ENCODE measurements at regions not wholly inside any gene's neighbourhood (a gene's known extent, or its start where the extent isn't known, plus 50 kb on each side); places are given as distances from the start of the nearest gene placed in this dataset.

- H3K4me3 Mint-ChIP-seq = no peak overlapping the region
- H3K9me3 Mint-ChIP-seq = peaks cover 7% of the 10 kb centered on the region
- no peaks in the 10 kb centered on the region for H3K36me3 Mint-ChIP-seq (ENCODE audit: insufficient read depth)
- no peaks in the 10 kb centered on the region for H3K4me1 Mint-ChIP-seq
- peaks cover 44% of the 10 kb centered on the region for H3K27me3 Mint-ChIP-seq
- ATAC-seq (replicated peaks; ENCODE audit: extremely low read depth, poor library complexity, severe bottlenecking) (no peak), DNase-seq (ENCODE audit: low spot score in 2 of 2) (no peak)
- no peak overlapping the region for H3K27ac Mint-ChIP-seq (ENCODE audit: low read depth)
These were observed 98.5 kb downstream of the SOX9 start for GRCh38 chr17:72219137-72219823.

GRCh38 chr17:72219824-72220493 lies 99.1 kb downstream of the SOX9 start:
- H3K9me3 Mint-ChIP-seq = peaks cover 7% of the 10 kb centered on the region
- peaks cover 44% of the 10 kb centered on the region for H3K27me3 Mint-ChIP-seq
- DNase-seq (ENCODE audit: low spot score in 2 of 2) = no peak
- H3K4me1 Mint-ChIP-seq = no peaks in the 10 kb centered on the region
- no peaks in the 10 kb centered on the region for H3K36me3 Mint-ChIP-seq (ENCODE audit: insufficient read depth)
- H3K4me3 Mint-ChIP-seq = no peak overlapping the region
- no peak overlapping the region for H3K27ac Mint-ChIP-seq (ENCODE audit: low read depth)
- no peak for ATAC-seq (replicated peaks; ENCODE audit: extremely low read depth, poor library complexity, severe bottlenecking)

GRCh38 chr17:72222661-72223380 lies 102.0 kb downstream of the SOX9 start:
- Mint-ChIP-seq H3K27ac (ENCODE audit: low read depth) (no peak overlapping the region), H3K4me1 (no peaks in the 10 kb centered on the region), H3K9me3 (peaks cover 7% of the 10 kb centered on the region), H3K36me3 (ENCODE audit: insufficient read depth) (no peaks in the 10 kb centered on the region), H3K27me3 (peaks cover 34% of the 10 kb centered on the region), H3K4me3 (no peak overlapping the region)
- no peak for DNase-seq (ENCODE audit: low spot score in 2 of 2)
- no peak for ATAC-seq (replicated peaks; ENCODE audit: extremely low read depth, poor library complexity, severe bottlenecking)

GRCh38 chr17:72223866-72224291 lies 103.1 kb downstream of the SOX9 start:
- peaks cover 6% of the 10 kb centered on the region for H3K9me3 Mint-ChIP-seq
- H3K4me3 Mint-ChIP-seq = no peak overlapping the region
- H3K27me3 Mint-ChIP-seq = peaks cover 23% of the 10 kb centered on the region
- ATAC-seq (replicated peaks; ENCODE audit: extremely low read depth, poor library complexity, severe bottlenecking) (no peak), DNase-seq (ENCODE audit: low spot score in 2 of 2) (no peak)
- no peaks in the 10 kb centered on the region for H3K36me3 Mint-ChIP-seq (ENCODE audit: insufficient read depth)
- no peaks in the 10 kb centered on the region for H3K4me1 Mint-ChIP-seq
- no peak overlapping the region for H3K27ac Mint-ChIP-seq (ENCODE audit: low read depth)

- Mint-ChIP-seq H3K9me3 (peaks cover 5% of the 10 kb centered on the region), H3K4me3 (no peak overlapping the region)
- ATAC-seq (replicated peaks; ENCODE audit: extremely low read depth, poor library complexity, severe bottlenecking) = no peak
These were observed 105.5 kb downstream of the SOX9 start for GRCh38 chr17:72226322-72226721.

GRCh38 chr17:72233986-72234385 lies 113.2 kb downstream of the SOX9 start:
- DNase-seq (ENCODE audit: low spot score in 2 of 2) (no peak), ATAC-seq (replicated peaks; ENCODE audit: extremely low read depth, poor library complexity, severe bottlenecking) (no peak)
- Mint-ChIP-seq H3K27me3 (no peaks in the 10 kb centered on the region), H3K27ac (ENCODE audit: low read depth) (no peak overlapping the region), H3K4me3 (no peak overlapping the region), H3K36me3 (ENCODE audit: insufficient read depth) (no peaks in the 10 kb centered on the region), H3K4me1 (no peaks in the 10 kb centered on the region), H3K9me3 (peaks cover under 1% of the 10 kb centered on the region)

More at GRCh38 chr17:72226322-72226721, 105.5 kb downstream of the SOX9 start:
- no peaks in the 10 kb centered on the region for H3K36me3 Mint-ChIP-seq (ENCODE audit: insufficient read depth)
- DNase-seq (ENCODE audit: low spot score in 2 of 2) = no peak
- no peaks in the 10 kb centered on the region for H3K27me3 Mint-ChIP-seq
- H3K4me1 Mint-ChIP-seq = no peaks in the 10 kb centered on the region
- H3K27ac Mint-ChIP-seq (ENCODE audit: low read depth) = no peak overlapping the region

- no peak overlapping the region for H3K27ac Mint-ChIP-seq (ENCODE audit: low read depth)
- peaks cover 4% of the 10 kb centered on the region for H3K9me3 Mint-ChIP-seq
- DNase-seq (ENCODE audit: low spot score in 2 of 2) = no peak
- H3K4me1 Mint-ChIP-seq = no peaks in the 10 kb centered on the region
- no peaks in the 10 kb centered on the region for H3K36me3 Mint-ChIP-seq (ENCODE audit: insufficient read depth)
- ATAC-seq (replicated peaks; ENCODE audit: extremely low read depth, poor library complexity, severe bottlenecking) = no peak
- no peaks in the 10 kb centered on the region for H3K27me3 Mint-ChIP-seq
- H3K4me3 Mint-ChIP-seq = no peak overlapping the region
These were observed 114.2 kb downstream of the SOX9 start for GRCh38 chr17:72234985-72235384.

GRCh38 chr17:72236980-72237633 lies 116.3 kb downstream of the SOX9 start:
- Mint-ChIP-seq H3K36me3 (ENCODE audit: insufficient read depth) (no peaks in the 10 kb centered on the region), H3K9me3 (peaks cover 8% of the 10 kb centered on the region), H3K27me3 (no peaks in the 10 kb centered on the region), H3K4me3 (no peak overlapping the region), H3K4me1 (no peaks in the 10 kb centered on the region), H3K27ac (ENCODE audit: low read depth) (no peak overlapping the region)
- DNase-seq (ENCODE audit: low spot score in 2 of 2) (no peak), ATAC-seq (replicated peaks; ENCODE audit: extremely low read depth, poor library complexity, severe bottlenecking) (no peak)

GRCh38 chr17:72238157-72238673 lies 117.4 kb downstream of the SOX9 start:
- DNase-seq (ENCODE audit: low spot score in 2 of 2) (no peak), ATAC-seq (replicated peaks; ENCODE audit: extremely low read depth, poor library complexity, severe bottlenecking) (no peak)
- Mint-ChIP-seq H3K27ac (ENCODE audit: low read depth) (no peak overlapping the region), H3K9me3 (peaks cover 15% of the 10 kb centered on the region), H3K27me3 (no peaks in the 10 kb centered on the region), H3K36me3 (ENCODE audit: insufficient read depth) (no peaks in the 10 kb centered on the region), H3K4me3 (no peak overlapping the region), H3K4me1 (no peaks in the 10 kb centered on the region)

GRCh38 chr17:72239548-72239947 lies 118.7 kb downstream of the SOX9 start:
- DNase-seq (ENCODE audit: low spot score in 2 of 2) (no peak), ATAC-seq (replicated peaks; ENCODE audit: extremely low read depth, poor library complexity, severe bottlenecking) (no peak)
- H3K4me3 Mint-ChIP-seq = no peak overlapping the region
- no peak overlapping the region for H3K27ac Mint-ChIP-seq (ENCODE audit: low read depth)
- H3K36me3 Mint-ChIP-seq (ENCODE audit: insufficient read depth) = no peaks in the 10 kb centered on the region
- no peaks in the 10 kb centered on the region for H3K27me3 Mint-ChIP-seq
- no peaks in the 10 kb centered on the region for H3K4me1 Mint-ChIP-seq
- peaks cover 25% of the 10 kb centered on the region for H3K9me3 Mint-ChIP-seq

GRCh38 chr17:72240333-72240732 lies 119.5 kb downstream of the SOX9 start:
- no peak overlapping the region for H3K4me3 Mint-ChIP-seq
- H3K27me3 Mint-ChIP-seq = no peaks in the 10 kb centered on the region
- H3K27ac Mint-ChIP-seq (ENCODE audit: low read depth) = no peak overlapping the region
- no peaks in the 10 kb centered on the region for H3K36me3 Mint-ChIP-seq (ENCODE audit: insufficient read depth)
- no peak for DNase-seq (ENCODE audit: low spot score in 2 of 2)
- no peaks in the 10 kb centered on the region for H3K4me1 Mint-ChIP-seq
- no peak for ATAC-seq (replicated peaks; ENCODE audit: extremely low read depth, poor library complexity, severe bottlenecking)
- peaks cover 26% of the 10 kb centered on the region for H3K9me3 Mint-ChIP-seq

- Mint-ChIP-seq H3K27me3 (no peaks in the 10 kb centered on the region), H3K4me3 (no peak overlapping the region), H3K4me1 (no peaks in the 10 kb centered on the region), H3K36me3 (ENCODE audit: insufficient read depth) (no peaks in the 10 kb centered on the region), H3K27ac (ENCODE audit: low read depth) (no peak overlapping the region), H3K9me3 (peaks cover 26% of the 10 kb centered on the region)
- DNase-seq (ENCODE audit: low spot score in 2 of 2) (no peak), ATAC-seq (replicated peaks; ENCODE audit: extremely low read depth, poor library complexity, severe bottlenecking) (no peak)
These were observed 123.7 kb downstream of the SOX9 start for GRCh38 chr17:72244494-72244893.

Measured in central memory CD8-positive, alpha-beta T cell (primary cell).